Neural progenitor cell (in vitro differentiated cells): ENCODE measurements at regions not wholly inside any gene's neighbourhood (a gene's known extent, or its start where the extent isn't known, plus 50 kb on each side); places are given as distances from the start of the nearest gene placed in this dataset.

ENCODE experiments used
- CTCF ChIP-seq: fragments of 200-600 bp; sonication (generic); IDR thresholded peaks from 2 replicates; pipeline ENCODE4 v1.5.1; 2017; ENCODE audit warnings: antibody characterized with exemption, mild to moderate bottlenecking
- EZH2phosphoT487 ChIP-seq: fragments of 200-600 bp; sonication (generic); IDR thresholded peaks from 2 replicates; pipeline ENCODE4 v1.6.1; 2017; ENCODE audit warnings: antibody characterized with exemption

- TF ChIP-seq CTCF, result no peak
- TF ChIP-seq EZH2phosphoT487, result no peak
These were observed 633.7 kb downstream of the ZIC1 start for GRCh38 chr3:148042663-148043445.
